ENCODE measurements at regions not wholly inside any gene's neighbourhood (a gene's known extent, or its start where the extent isn't known, plus 50 kb on each side); places are given as distances from the start of the nearest gene placed in this dataset.

DNA sequence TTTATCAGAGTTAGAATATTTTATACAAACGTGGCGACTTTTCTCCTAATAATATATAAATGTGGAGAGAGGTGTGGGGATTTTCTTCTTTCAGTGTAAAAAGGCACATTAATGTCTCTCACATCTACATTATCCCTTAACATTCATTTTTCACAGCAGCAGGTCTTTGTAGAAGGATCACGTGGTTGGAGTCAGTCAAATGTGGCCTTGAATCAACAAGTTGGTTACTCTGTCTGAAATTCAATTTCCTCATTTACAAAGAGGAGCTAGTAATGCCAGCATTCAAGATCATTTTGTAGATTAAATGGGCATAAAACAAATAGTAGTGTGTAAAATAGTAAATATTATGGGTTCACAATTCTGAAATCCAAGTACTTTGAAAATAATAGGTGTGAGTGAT, 183.1 kb upstream of the SEMA3E start (continued):
- TF ChIP-seq, protein P1, sequence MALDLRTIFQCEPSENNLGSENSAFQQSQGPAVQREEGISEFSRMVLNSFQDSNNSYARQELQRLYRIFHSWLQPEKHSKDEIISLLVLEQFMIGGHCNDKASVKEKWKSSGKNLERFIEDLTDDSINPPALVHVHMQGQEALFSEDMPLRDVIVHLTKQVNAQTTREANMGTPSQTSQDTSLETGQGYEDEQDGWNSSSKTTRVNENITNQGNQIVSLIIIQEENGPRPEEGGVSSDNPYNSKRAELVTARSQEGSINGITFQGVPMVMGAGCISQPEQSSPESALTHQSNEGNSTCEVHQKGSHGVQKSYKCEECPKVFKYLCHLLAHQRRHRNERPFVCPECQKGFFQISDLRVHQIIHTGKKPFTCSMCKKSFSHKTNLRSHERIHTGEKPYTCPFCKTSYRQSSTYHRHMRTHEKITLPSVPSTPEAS (tag by site-specific recombination; IDR thresholded peaks at IDR 0.05), result no peak
- no peak for TF ChIP-seq ZNF747 (tag by site-specific recombination; IDR thresholded peaks at IDR 0.05)
- TF ChIP-seq ZBTB17 (tag by site-specific recombination; IDR thresholded peaks at IDR 0.05), result no peak
- TF ChIP-seq ZNF114 (tag by site-specific recombination; IDR thresholded peaks at IDR 0.05), result no peak
- TF ChIP-seq ZNF626 (tag by site-specific recombination; IDR thresholded peaks at IDR 0.05), result no peak
- no peak for TF ChIP-seq ZNF777 (tag by site-specific recombination; IDR thresholded peaks at IDR 0.05; ENCODE audit: borderline replicate concordance)
- TF ChIP-seq, protein P2, sequence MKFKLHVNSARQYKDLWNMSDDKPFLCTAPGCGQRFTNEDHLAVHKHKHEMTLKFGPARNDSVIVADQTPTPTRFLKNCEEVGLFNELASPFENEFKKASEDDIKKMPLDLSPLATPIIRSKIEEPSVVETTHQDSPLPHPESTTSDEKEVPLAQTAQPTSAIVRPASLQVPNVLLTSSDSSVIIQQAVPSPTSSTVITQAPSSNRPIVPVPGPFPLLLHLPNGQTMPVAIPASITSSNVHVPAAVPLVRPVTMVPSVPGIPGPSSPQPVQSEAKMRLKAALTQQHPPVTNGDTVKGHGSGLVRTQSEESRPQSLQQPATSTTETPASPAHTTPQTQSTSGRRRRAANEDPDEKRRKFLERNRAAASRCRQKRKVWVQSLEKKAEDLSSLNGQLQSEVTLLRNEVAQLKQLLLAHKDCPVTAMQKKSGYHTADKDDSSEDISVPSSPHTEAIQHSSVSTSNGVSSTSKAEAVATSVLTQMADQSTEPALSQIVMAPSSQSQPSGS (tag by site-specific recombination; IDR thresholded peaks at IDR 0.05; ENCODE audit: low read depth), result no peak
- no peak for TF ChIP-seq OVOL3 (tag by site-specific recombination; IDR thresholded peaks at IDR 0.05)
- TF ChIP-seq ZNF23 (tag by site-specific recombination; IDR thresholded peaks at IDR 0.05; ENCODE audit: borderline replicate concordance), result no peak
- no peak for TF ChIP-seq ZNF24 (tag by site-specific recombination; IDR thresholded peaks at IDR 0.05)

DNA sequence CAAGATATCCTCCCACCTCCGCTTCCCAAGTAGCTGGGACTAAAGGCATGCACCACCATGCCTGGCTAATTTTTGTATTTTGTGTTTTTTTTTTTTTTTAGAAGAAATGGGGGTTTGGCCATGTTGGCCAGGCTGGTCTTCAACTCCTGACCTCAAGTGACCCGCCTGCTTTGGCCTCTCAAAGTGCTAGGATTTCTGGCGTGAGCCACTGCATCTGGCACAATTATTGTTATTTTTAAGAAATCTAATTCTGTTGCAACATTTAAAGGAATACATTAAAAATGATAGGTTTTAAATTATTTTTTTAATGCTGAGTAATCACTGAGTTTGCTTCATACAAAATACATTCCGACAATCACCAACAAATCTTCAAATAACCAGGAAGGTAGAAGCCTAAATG, 178.1 kb upstream of the SEMA3E start:
- no peak overlapping the region for H3K27ac ChIP-seq (ENCODE audit: extremely low read depth, low read depth, low read length)
- H3K9me3 ChIP-seq (ENCODE audit: control insufficient read depth, insufficient read depth, low read depth, low read length), result no peaks in the 10 kb centered on the region
- H3K4me1 ChIP-seq (ENCODE audit: control insufficient read depth, insufficient read depth, low read length), result no peaks in the 10 kb centered on the region
- ChIA-PET CTCF (no interaction called here), POLR2A (no interaction called here)
- H3K36me3 ChIP-seq (ENCODE audit: control insufficient read depth in 2 of 2, insufficient read depth in 1 of 2, low read length in 2 of 2), result no peaks in the 10 kb centered on the region
- TF ChIP-seq ZNF626 (tag by site-specific recombination; IDR thresholded peaks at IDR 0.05), result no peak
- TF ChIP-seq ZNF791 (tag by site-specific recombination; IDR thresholded peaks at IDR 0.05), result no peak
- no peak for TF ChIP-seq ZNF202 (tag by site-specific recombination; IDR thresholded peaks at IDR 0.05; ENCODE audit: borderline replicate concordance)
- TF ChIP-seq OSR2 (tag by site-specific recombination; IDR thresholded peaks at IDR 0.05), result no peak
- no peak for TF ChIP-seq ZNF549 (tag by site-specific recombination; IDR thresholded peaks at IDR 0.05)
- TF ChIP-seq ZNF555 (tag by site-specific recombination; conservative IDR thresholded peaks at IDR 0.05), result no peak
- TF ChIP-seq ZSCAN23 (tag by site-specific recombination; IDR thresholded peaks at IDR 0.05), result no peak
- no peak for TF ChIP-seq ZNF221 (tag by site-specific recombination; IDR thresholded peaks at IDR 0.05; ENCODE audit: borderline replicate concordance)
- no peak for TF ChIP-seq ZNF843 (tag by site-specific recombination; IDR thresholded peaks at IDR 0.05)
- H3K4me3 ChIP-seq (ENCODE audit: low read depth, low read length), result no peak overlapping the region

DNA sequence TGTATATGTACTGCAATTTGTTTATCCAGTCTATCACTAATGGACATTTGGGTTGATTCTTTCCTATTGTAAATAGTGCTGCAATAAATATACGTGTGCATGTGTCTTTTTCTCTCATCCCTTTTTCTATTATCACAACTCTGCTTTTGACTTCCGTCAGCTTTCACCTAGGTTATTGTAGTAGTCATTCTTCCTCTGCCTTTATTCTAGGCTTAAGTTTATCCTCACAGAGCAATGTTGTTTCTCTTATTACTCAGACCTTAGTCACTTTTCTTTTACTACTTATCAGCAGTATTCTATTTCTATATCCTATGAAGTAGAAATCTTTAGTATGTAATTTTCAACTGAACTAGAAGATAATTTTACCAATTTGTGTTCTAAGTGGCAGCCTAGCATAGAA, 175.3 kb upstream of the SEMA3E start:
- H3K27ac ChIP-seq (ENCODE audit: extremely low read depth, low read depth, low read length), result no peak overlapping the region
- ChIA-PET CTCF (no interaction called here), POLR2A (no interaction called here)
- no peak overlapping the region for H3K4me3 ChIP-seq (ENCODE audit: low read depth, low read length)
- no peaks in the 10 kb centered on the region for H3K36me3 ChIP-seq (ENCODE audit: control insufficient read depth in 2 of 2, insufficient read depth in 1 of 2, low read length in 2 of 2)
- H3K4me1 ChIP-seq (ENCODE audit: control insufficient read depth, insufficient read depth, low read length), result no peaks in the 10 kb centered on the region
- TF ChIP-seq ZNF558 (tag by site-specific recombination; IDR thresholded peaks at IDR 0.05) (no peak), ZNF112 (tag by site-specific recombination; IDR thresholded peaks at IDR 0.05) (no peak)
- H3K9me3 ChIP-seq (ENCODE audit: control insufficient read depth, insufficient read depth, low read depth, low read length), result no peaks in the 10 kb centered on the region

DNA sequence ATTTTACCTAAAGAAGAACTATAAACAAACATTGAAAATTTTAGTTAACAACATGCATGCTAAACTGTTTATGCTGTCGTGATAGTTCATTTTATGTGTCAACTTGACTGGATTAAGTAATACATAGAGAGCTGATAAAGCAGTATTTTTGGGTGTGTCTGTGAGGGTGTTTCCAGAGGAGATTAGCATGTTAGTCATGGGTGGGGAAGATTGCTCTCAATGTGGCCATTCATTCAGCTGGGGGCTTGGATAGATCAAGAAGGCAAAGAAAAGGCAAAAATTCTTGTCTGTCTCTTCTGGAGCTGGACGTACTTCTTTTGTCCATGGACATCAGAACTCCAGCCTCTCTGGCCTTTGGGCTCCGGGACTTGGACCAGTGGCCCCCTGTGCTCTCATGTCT, 172.9 kb upstream of the SEMA3E start:
- POLR2A ChIA-PET, result no interaction called here
- no peaks in the 10 kb centered on the region for H3K4me1 ChIP-seq (ENCODE audit: control insufficient read depth, insufficient read depth, low read length)
- CTCF ChIA-PET, result no interaction called here
- TF ChIP-seq ZNF426 (tag by site-specific recombination; IDR thresholded peaks at IDR 0.05) (no peak), OSR2 (tag by site-specific recombination; IDR thresholded peaks at IDR 0.05) (no peak), ZNF2 (tag by site-specific recombination; IDR thresholded peaks at IDR 0.05) (no peak), REPIN1 (tag by site-specific recombination; IDR thresholded peaks at IDR 0.05; ENCODE audit: low read depth) (no peak), KLF7 (tag by site-specific recombination; IDR thresholded peaks at IDR 0.05; ENCODE audit: borderline replicate concordance) (no peak), ZNF324 (tag by site-specific recombination; IDR thresholded peaks at IDR 0.05) (no peak), ZNF248 (tag by site-specific recombination; IDR thresholded peaks at IDR 0.05) (no peak), ZNF19 (tag by site-specific recombination; IDR thresholded peaks at IDR 0.05; ENCODE audit: low read depth) (no peak)
- TF ChIP-seq, protein P3, sequence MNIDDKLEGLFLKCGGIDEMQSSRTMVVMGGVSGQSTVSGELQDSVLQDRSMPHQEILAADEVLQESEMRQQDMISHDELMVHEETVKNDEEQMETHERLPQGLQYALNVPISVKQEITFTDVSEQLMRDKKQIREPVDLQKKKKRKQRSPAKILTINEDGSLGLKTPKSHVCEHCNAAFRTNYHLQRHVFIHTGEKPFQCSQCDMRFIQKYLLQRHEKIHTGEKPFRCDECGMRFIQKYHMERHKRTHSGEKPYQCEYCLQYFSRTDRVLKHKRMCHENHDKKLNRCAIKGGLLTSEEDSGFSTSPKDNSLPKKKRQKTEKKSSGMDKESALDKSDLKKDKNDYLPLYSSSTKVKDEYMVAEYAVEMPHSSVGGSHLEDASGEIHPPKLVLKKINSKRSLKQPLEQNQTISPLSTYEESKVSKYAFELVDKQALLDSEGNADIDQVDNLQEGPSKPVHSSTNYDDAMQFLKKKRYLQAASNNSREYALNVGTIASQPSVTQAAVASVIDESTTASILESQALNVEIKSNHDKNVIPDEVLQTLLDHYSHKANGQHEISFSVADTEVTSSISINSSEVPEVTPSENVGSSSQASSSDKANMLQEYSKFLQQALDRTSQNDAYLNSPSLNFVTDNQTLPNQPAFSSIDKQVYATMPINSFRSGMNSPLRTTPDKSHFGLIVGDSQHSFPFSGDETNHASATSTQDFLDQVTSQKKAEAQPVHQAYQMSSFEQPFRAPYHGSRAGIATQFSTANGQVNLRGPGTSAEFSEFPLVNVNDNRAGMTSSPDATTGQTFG (tag by site-specific recombination; IDR thresholded peaks at IDR 0.05; ENCODE audit: borderline replicate concordance), result no peak

More for the DNA sequence above, 172.9 kb upstream of the SEMA3E start:
- Histone ChIP-seq H3K27ac (ENCODE audit: extremely low read depth, low read depth, low read length) (no peak overlapping the region), H3K4me3 (ENCODE audit: low read depth, low read length) (no peak overlapping the region), H3K36me3 (ENCODE audit: control insufficient read depth in 2 of 2, insufficient read depth in 1 of 2, low read length in 2 of 2) (no peaks in the 10 kb centered on the region), H3K9me3 (ENCODE audit: control insufficient read depth, insufficient read depth, low read depth, low read length) (no peaks in the 10 kb centered on the region)

Data from HEK293 (cell line).